ENCODE measurements at regions not wholly inside any gene's neighbourhood (a gene's known extent, or its start where the extent isn't known, plus 50 kb on each side); places are given as distances from the start of the nearest gene placed in this dataset.
A peak's percentile ranks its signal among the peaks of the same experiment; 100 is the strongest.

DNA sequence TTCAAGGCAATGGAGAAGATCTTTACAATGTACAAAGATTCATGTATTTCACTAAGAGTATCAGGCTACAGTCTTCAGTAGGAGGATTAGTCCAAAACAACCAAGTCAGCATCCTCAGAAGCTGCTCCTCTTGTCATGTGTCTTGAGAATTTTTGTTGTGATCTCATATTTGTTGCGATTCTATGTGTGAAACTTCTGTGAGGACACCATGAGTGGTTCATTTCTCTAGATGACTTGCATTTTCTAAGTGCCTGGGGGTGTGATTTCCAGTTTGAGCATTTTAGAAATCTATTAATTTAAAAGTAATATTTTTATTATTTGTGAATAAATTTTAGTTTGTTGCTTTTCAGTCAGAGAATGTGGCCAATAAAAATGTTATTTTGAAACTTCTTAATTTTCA lies 94.5 kb downstream of the RAP2A start:
- Histone ChIP-seq H4K5ac (ENCODE audit: insufficient read length, low read depth, low read length) (no peak overlapping the region), H3K56ac (replicated peaks; ENCODE audit: insufficient read length, low read depth, low read length) (no peak overlapping the region), H2BK15ac (ENCODE audit: low read length) (no peak overlapping the region), H3K79me2 (ENCODE audit: control insufficient read depth in 1 of 2, insufficient read depth in 2 of 2, low read length in 2 of 2) (no peaks in the 10 kb centered on the region), H3K4me1 (replicated peaks in 1 of 4; ENCODE audit: control insufficient read depth in 3 of 4, insufficient read depth in 4 of 4, low read length in 3 of 4) (no peaks in the 10 kb centered on the region), H3K23me2 (ENCODE audit: low read depth, low read length) (no peaks in the 10 kb centered on the region), H3K14ac (ENCODE audit: insufficient read length) (no peak overlapping the region), H2AK5ac (ENCODE audit: low read depth, low read length) (no peak overlapping the region), H4K91ac (replicated peaks; ENCODE audit: insufficient read length, low read length) (no peak overlapping the region), H2BK120ac (replicated peaks; ENCODE audit: low read depth, low read length) (no peak overlapping the region), H2BK20ac (ENCODE audit: low read length) (no peak overlapping the region), H3K9me3 (ENCODE audit: insufficient read depth in 2 of 2, low read depth in 1 of 2, low read length in 1 of 2) (no peaks in the 10 kb centered on the region), H3K79me1 (ENCODE audit: low read depth, low read length) (no peaks in the 10 kb centered on the region), H4K20me1 (replicated peaks in 1 of 2; ENCODE audit: control insufficient read depth in 1 of 2, insufficient read depth in 2 of 2, low read length in 2 of 2) (no peaks in the 10 kb centered on the region), H4K8ac (ENCODE audit: extremely low read depth, insufficient read depth, low read length) (no peak overlapping the region), H2BK12ac (ENCODE audit: low read depth, low read length) (no peak overlapping the region), H3K27ac (ENCODE audit: low read depth, low read length) (no peak overlapping the region), H3K36me3 (ENCODE audit: control insufficient read depth in 2 of 4, insufficient read depth in 4 of 4, low read length in 3 of 4) (no peaks in the 10 kb centered on the region), H3K4ac (replicated peaks; ENCODE audit: insufficient read length, low read depth, low read length) (no peak overlapping the region), H2AFZ (ENCODE audit: low read length) (0 out of 2 replicates have a peak overlapping the region, but pooled peaks have one; percentile 44), H3K18ac (ENCODE audit: extremely low read depth, low read length) (no peak overlapping the region), H2BK5ac (ENCODE audit: low read depth, low read length) (no peak overlapping the region), H3K9ac (replicated peaks in 1 of 4; ENCODE audit: extremely low read depth in 1 of 4, low read depth in 3 of 4, low read length in 3 of 4) (no peak overlapping the region), H3K4me3 (ENCODE audit: extremely low read depth in 1 of 4, insufficient read depth in 2 of 4, low read depth in 3 of 4, low read length in 4 of 4) (no peak overlapping the region), H3K23ac (ENCODE audit: insufficient read length) (no peak overlapping the region), H3K27me3 (replicated peaks in 1 of 4; ENCODE audit: control insufficient read depth in 3 of 4, extremely low read depth in 1 of 4, insufficient read depth in 3 of 4, low read length in 3 of 4) (no peaks in the 10 kb centered on the region), H3K4me2 (ENCODE audit: insufficient read depth in 1 of 2, low read depth in 2 of 2, low read length in 2 of 2) (no peak overlapping the region)
- ChIA-PET CTCF (ENCODE audit: partially characterized antibody) (no interaction called here), POLR2A (ENCODE audit: partially characterized antibody) (no interaction called here)
- WGBS, 2 experiments (ENCODE audit: extremely low coverage in 1 of 2, insufficient coverage in 1 of 2, insufficient read length in 1 of 2, insufficient replicate concordance in 2 of 2, low coverage in 1 of 2, low lambda C conversion rate in 2 of 2, missing lambda C conversion rate in 1 of 2): 89% methylated on average over 1 of the region's 1 CpG; no CpG with 5 or more reads in 1 of the 2 experiments
- no peak for DNase-seq (ENCODE audit: low read depth in 1 of 2, low spot score in 2 of 2)
- no peak for FAIRE-seq
- TF ChIP-seq SAP30 (IDR thresholded peaks at IDR 0.05; ENCODE audit: insufficient read depth, insufficient replicate concordance, low read length) (no peak), KDM5A (IDR thresholded peaks at IDR 0.05; ENCODE audit: low read length) (no peak), CREB1 (IDR thresholded peaks at IDR 0.05) (no peak), TAF7 (optimal IDR thresholded peaks at IDR 0.05; ENCODE audit: borderline replicate concordance, low read depth, low read length) (no peak), RXRA (IDR thresholded peaks at IDR 0.05; ENCODE audit: insufficient read depth, low read depth, low read length) (no peak), EZH2 (IDR thresholded peaks at IDR 0.05; ENCODE audit: low read depth, low read length, severe bottlenecking) (no peak), TCF12 (IDR thresholded peaks at IDR 0.05; ENCODE audit: low read depth, low read length) (no peak), SIN3A (conservative IDR thresholded peaks at IDR 0.05 in 1 of 2, IDR thresholded peaks at IDR 0.05 in 1 of 2; ENCODE audit: low read depth in 1 of 2, low read length in 2 of 2) (no peak), E2F6 (IDR thresholded peaks at IDR 0.05) (no peak), SUZ12 (IDR thresholded peaks at IDR 0.05; ENCODE audit: low read length) (no peak)
- TF ChIP-seq, protein P1, sequence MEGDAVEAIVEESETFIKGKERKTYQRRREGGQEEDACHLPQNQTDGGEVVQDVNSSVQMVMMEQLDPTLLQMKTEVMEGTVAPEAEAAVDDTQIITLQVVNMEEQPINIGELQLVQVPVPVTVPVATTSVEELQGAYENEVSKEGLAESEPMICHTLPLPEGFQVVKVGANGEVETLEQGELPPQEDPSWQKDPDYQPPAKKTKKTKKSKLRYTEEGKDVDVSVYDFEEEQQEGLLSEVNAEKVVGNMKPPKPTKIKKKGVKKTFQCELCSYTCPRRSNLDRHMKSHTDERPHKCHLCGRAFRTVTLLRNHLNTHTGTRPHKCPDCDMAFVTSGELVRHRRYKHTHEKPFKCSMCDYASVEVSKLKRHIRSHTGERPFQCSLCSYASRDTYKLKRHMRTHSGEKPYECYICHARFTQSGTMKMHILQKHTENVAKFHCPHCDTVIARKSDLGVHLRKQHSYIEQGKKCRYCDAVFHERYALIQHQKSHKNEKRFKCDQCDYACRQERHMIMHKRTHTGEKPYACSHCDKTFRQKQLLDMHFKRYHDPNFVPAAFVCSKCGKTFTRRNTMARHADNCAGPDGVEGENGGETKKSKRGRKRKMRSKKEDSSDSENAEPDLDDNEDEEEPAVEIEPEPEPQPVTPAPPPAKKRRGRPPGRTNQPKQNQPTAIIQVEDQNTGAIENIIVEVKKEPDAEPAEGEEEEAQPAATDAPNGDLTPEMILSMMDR (IDR thresholded peaks at IDR 0.05; ENCODE audit: control extremely low read depth in 1 of 3, insufficient read depth in 1 of 3, low read depth in 1 of 3, low read length in 3 of 3): no peak
